ENCODE measurements at regions not wholly inside any gene's neighbourhood (a gene's known extent, or its start where the extent isn't known, plus 50 kb on each side); places are given as distances from the start of the nearest gene placed in this dataset.

- no peak for TF ChIP-seq ZNF776 (tag by site-specific recombination; IDR thresholded peaks at IDR 0.05; ENCODE audit: borderline replicate concordance)
- TF ChIP-seq, protein P1, sequence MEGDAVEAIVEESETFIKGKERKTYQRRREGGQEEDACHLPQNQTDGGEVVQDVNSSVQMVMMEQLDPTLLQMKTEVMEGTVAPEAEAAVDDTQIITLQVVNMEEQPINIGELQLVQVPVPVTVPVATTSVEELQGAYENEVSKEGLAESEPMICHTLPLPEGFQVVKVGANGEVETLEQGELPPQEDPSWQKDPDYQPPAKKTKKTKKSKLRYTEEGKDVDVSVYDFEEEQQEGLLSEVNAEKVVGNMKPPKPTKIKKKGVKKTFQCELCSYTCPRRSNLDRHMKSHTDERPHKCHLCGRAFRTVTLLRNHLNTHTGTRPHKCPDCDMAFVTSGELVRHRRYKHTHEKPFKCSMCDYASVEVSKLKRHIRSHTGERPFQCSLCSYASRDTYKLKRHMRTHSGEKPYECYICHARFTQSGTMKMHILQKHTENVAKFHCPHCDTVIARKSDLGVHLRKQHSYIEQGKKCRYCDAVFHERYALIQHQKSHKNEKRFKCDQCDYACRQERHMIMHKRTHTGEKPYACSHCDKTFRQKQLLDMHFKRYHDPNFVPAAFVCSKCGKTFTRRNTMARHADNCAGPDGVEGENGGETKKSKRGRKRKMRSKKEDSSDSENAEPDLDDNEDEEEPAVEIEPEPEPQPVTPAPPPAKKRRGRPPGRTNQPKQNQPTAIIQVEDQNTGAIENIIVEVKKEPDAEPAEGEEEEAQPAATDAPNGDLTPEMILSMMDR (tag by site-specific recombination; IDR thresholded peaks at IDR 0.05) = no peak
- TF ChIP-seq ZNF791 (tag by site-specific recombination; IDR thresholded peaks at IDR 0.05) = no peak
- no peak for TF ChIP-seq ZNF837 (tag by site-specific recombination; IDR thresholded peaks at IDR 0.05)
- no peak for TF ChIP-seq ZNF549 (tag by site-specific recombination; IDR thresholded peaks at IDR 0.05)
- TF ChIP-seq ZNF335 (tag by site-specific recombination; conservative IDR thresholded peaks at IDR 0.05) = no peak
- TF ChIP-seq, protein P2, sequence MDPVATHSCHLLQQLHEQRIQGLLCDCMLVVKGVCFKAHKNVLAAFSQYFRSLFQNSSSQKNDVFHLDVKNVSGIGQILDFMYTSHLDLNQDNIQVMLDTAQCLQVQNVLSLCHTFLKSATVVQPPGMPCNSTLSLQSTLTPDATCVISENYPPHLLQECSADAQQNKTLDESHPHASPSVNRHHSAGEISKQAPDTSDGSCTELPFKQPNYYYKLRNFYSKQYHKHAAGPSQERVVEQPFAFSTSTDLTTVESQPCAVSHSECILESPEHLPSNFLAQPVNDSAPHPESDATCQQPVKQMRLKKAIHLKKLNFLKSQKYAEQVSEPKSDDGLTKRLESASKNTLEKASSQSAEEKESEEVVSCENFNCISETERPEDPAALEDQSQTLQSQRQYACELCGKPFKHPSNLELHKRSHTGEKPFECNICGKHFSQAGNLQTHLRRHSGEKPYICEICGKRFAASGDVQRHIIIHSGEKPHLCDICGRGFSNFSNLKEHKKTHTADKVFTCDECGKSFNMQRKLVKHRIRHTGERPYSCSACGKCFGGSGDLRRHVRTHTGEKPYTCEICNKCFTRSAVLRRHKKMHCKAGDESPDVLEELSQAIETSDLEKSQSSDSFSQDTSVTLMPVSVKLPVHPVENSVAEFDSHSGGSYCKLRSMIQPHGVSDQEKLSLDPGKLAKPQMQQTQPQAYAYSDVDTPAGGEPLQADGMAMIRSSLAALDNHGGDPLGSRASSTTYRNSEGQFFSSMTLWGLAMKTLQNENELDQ (tag by site-specific recombination; IDR thresholded peaks at IDR 0.05; ENCODE audit: low read depth) = no peak
- TF ChIP-seq ZBTB20 (tag by site-specific recombination; IDR thresholded peaks at IDR 0.05) = no peak
- TF ChIP-seq, protein P3, sequence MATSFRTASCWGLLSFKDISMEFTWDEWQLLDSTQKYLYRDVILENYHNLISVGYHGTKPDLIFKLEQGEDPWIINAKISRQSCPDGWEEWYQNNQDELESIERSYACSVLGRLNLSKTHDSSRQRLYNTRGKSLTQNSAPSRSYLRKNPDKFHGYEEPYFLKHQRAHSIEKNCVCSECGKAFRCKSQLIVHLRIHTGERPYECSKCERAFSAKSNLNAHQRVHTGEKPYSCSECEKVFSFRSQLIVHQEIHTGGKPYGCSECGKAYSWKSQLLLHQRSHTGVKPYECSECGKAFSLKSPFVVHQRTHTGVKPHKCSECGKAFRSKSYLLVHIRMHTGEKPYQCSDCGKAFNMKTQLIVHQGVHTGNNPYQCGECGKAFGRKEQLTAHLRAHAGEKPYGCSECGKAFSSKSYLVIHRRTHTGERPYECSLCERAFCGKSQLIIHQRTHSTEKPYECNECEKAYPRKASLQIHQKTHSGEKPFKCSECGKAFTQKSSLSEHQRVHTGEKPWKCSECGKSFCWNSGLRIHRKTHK (tag by site-specific recombination; IDR thresholded peaks at IDR 0.05) = no peak
- no peak for TF ChIP-seq ZNF701 (tag by site-specific recombination; IDR thresholded peaks at IDR 0.05)
- no peak for TF ChIP-seq ZNF423 (tag by site-specific recombination; IDR thresholded peaks at IDR 0.05)
- TF ChIP-seq YY1 (tag by site-specific recombination; IDR thresholded peaks at IDR 0.05) = no peak
- TF ChIP-seq ZNF677 (tag by site-specific recombination; IDR thresholded peaks at IDR 0.05) = no peak
- TF ChIP-seq ZNF324 (tag by site-specific recombination; IDR thresholded peaks at IDR 0.05) = no peak
Measured at GRCh38 chr20:60652615-60653014, 599.4 kb upstream of the CDH4 start.

Data from HEK293 (cell line).